Cerebellar cortex (tissue), 1 donor: ENCODE measurements at regions not wholly inside any gene's neighbourhood (a gene's known extent, or its start where the extent isn't known, plus 50 kb on each side); places are given as distances from the start of the nearest gene placed in this dataset.
"Not testable (repeated sequence)": the region's sequence is repeated elsewhere in the genome, so short reads cannot be mapped to it uniquely, and the experiment has no call there.

Source experiments
- DNase-seq: peaks from one replicate; pipeline ENCODE4 v3.0.0-alpha.2; 2015; ENCODE audit warnings: low spot score

DNA sequence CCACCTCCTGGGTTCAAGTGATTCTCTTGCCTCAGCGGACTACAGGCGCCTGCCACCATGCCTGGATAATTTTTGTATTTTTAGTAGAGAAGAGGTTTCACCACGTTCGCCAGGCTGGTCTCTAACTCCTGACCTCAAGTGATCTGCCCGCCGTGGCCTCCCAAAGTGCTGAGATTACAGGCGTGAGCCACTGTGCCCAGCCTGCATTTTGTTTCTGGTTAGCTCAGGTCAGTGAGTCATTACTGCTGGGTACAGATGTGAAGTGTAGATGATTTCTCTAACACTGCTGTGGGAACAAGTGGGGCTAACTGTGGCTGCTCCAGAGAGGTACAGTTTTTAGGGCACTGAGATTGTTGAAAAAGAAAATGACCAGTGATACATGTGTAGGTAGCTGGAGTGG, 188.6 kb downstream of the PRL start:
- no peak for DNase-seq

DNA sequence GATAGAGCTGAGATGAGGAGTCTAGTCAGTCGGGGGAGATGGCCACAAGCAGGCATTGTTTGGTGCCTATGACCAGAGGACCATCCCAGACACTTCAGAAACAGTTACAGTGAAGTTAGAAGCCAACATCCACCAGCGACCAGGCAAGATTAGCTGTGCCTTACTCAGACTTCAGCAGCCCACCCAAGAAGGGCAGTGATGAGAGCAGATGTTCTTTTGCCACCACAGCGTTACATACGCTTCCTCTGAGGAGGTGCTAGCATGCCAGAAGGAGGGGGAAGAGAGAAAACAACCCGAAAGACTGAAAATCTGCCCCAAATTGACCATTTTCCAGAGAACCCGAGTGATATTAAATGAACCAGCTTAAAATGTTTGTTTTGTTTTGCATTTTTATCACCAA, 186.8 kb downstream of the PRL start:
- no peak for DNase-seq

DNA sequence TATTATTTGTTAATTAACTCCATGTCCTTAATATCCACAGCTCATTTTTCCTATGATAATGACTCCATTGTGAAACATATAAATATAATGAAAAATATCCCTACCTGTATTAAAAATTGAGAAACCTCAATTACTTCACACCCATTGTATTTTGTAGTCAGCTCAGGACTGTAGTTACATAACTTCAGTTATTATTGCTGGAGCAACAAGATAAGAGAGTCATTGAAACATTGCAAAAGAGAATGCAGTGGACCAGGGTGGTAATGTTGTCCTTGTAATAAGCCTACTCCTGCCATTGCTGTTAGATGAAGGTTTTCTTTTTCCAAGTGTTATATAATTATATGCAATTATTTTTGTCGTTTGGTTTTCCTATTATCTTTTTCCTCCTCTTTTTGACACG, 184.4 kb downstream of the PRL start:
- DNase-seq = no peak

DNA sequence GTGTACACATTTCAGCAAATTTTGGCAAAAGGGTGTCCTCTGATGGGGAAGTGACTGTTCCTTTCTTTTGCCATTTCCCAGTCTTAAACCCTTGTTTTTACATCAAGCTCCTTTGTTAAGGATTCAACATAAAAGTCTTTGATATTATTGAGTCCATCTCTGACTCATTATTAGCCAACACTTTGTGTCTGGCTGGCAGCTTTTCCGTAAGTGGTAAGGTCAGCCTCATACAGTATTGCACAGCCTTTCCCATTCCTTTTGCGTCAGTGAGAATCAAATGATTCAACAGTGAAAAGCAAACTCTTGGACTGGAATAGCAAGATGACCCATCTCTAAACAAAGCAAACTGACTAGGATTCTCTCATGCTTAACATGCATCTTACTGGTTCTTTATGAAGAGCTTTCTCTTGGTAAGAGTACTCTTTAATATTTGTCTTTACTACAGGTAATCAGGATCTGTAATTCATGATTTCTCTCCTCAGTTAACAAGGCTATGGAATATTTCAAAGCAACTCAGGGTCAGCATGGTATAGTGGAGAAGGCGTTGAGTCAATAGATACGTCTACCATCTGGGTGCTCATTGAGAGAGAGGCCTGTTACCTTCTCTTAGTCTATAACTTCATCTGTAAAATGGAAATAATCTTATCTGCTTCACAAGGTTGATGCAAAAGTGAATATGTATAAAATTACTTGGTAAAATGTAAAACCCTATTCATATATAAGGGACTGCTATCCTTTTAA, 183.6 kb downstream of the PRL start:
- no peak for DNase-seq

DNA sequence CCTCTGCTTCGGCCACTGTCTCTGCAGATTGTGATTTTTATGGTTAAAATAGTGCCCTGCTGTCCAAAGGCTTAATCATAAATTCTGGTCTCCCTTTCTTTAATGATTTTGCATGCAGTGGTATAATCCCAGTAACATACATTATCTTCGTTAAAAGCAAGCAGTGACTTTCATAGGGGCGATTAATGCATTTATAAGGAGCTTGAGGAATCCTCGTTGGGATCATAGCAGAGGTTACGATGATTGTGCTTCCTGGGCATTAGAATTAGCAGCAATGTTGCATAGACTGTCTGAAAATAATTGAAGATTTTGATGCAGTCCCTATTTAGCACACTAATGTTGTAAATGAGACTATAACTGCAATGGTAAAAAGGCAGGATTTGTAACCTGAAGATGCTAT, 181.3 kb downstream of the PRL start:
- no peak for DNase-seq

DNA sequence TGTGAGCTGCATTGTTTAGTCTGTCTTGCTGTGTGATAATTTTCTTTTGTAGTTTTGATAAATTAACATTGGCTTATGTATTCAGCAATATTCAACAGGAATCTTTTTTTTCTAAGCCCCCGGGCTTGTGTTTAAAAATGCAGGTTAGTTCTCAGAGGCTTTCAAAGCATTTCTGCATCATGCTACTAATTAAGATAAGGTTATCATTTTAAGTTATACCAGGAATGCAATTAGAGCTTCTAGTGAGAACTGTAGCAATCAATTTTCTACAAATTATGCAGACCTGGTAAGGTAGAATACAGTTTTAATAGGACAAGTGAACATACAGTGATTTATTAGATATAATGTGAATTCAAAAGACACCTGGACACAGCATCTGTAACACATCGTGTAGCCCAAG, 179.2 kb downstream of the PRL start:
- DNase-seq = no peak

DNA sequence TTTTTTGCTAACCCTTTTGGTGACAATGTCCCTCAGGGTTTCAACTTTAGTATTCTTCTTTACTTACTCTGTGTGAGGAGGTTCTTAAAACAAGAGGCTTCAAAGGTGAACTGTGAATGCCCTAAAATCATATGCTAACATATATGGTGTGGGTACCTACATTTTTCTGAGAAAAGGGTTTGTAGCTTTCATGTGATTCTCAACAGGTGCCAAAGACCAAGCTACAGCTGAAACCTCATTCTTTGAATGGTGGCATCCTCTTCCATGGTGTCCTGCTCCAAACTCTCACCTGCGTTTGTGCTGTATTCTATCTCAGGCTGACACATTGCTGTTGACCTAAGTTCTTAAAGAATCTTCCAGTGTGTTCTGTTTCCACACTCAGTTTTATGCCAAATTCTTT, 177.3 kb downstream of the PRL start:
- DNase-seq = no peak

DNA sequence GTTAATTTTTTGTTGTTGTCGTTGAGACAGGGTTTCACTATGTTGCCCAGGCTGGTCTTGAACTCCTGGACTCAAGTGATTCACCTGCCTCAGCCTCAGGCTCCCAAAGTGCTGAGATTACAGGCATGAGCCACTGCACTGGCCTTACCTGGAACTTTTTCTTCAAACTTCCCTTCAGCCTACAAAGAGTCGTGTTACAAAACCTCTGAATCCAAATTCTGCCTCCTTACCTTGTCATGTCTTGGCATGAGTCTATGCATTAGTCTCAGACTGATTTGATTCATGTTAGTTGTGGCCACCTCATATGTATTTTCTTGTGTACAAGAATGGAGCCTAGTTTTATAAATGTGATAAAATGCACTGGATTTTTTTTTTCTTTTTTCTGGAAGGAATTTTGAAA, 172.1 kb downstream of the PRL start:
- DNase-seq = no peak

DNA sequence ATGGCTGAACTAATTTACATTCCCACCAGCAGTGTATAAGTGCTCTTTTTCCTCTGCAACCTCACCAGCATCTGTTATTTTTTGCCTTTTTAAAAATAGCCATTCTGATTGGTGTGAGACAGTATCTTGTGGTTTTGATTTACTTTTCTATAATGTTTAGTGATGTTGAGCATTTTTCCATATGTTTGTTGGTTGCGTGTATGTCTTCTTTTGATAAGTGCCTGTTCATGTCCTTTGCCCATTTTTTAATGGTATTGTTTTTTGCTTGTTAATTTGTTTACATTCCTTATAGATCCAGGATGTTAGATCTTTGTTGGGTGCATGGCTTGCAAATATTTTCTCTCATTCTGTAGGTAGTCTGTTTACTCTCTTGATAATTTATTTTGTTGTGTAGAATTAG, 169.9 kb downstream of the PRL start:
- no peak for DNase-seq

DNA sequence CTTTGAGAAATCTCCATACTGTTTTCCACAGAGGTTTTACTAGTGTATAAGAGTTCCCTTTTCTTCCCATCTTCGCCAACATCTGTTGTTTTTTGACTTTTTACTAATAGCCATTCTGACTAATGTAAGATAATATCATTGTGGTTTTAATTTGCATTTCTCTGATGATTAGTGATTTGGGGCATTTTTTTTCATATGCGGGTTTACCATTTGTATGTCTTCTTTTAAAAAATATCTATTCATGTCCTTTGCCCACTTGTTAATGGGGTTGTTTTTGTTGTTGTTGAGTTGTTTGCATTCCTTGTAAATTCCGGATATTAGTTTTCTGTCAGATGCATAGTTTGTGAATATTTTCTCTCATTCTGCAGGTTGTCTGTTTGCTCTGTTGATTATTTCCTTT, 167.1 kb downstream of the PRL start:
- no peak for DNase-seq

DNA sequence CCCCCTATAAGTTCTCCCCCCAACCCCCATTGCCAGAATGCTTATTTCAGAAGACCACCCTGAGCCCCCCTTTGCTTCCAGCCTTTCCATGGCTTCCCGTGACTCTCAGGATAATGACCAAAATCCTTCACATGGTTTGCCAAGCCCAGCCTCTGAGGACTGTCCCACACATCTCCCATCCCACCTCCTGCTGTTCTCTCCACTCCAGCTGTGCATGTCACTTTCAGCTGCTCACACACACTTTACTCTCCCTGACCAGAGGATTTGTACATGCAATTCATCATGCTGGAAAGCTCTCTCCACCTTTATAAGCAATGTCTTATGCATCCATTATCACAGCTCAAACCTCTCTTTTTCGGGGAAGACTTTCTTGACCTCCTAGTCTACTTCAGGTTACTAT, 164.2 kb downstream of the PRL start:
- no peak for DNase-seq

DNA sequence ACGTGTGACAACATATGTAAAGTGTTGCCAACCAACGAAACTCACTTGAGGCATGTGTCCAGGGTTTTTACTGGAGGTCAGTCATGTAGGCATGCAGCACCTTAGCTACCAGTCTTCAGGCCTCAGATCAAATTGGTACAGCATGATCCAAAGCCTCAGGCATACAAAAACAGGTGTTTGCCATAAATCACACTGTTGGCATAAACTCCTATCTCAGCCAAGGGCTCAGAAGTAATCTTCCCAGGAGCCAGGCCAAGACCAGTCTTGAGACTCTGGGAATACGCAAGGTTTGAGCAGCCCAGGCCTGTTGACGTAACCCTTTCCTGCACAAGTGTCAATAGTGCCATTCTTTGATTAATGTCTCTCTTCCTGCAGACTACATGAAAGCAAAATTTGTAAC, 163.5 kb downstream of the PRL start:
- DNase-seq = no peak

DNA sequence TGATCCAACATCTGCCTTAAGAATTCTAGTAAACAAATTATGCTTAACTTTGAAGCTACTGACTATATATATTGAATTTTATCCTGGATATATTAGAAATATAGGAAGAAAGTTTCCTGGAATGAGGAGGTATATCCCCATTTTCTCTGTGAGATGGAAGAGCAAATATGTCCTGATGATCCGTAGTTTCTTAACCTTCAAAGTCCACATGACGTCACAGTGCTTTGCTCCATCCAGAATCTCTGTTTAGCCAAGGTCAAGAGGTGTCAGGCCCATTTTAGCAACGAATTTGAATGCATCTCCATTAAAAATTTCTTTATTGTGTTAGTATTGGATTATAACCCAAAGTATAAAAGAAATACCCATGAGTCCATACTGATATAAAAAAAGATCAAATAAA, 162.5 kb downstream of the PRL start:
- DNase-seq = no peak

DNA sequence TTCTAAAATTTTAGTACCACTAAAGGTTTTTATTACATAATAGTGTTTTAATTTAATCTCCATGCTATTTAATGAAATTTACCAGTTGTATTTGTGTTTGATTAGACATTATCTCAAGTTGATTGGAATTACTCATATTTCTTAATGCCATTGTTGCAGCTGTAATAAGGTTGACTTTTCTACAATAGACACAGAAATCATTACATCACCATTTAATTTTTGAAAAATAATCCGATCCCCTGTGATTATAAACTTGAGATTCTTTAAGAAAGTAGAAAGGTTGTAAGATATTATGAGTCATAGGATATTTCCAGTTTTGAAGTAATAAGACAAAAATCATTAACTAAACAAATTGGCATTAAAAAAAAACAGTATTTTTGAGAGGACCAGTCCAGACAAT, 161.4 kb downstream of the PRL start:
- no peak for DNase-seq

DNA sequence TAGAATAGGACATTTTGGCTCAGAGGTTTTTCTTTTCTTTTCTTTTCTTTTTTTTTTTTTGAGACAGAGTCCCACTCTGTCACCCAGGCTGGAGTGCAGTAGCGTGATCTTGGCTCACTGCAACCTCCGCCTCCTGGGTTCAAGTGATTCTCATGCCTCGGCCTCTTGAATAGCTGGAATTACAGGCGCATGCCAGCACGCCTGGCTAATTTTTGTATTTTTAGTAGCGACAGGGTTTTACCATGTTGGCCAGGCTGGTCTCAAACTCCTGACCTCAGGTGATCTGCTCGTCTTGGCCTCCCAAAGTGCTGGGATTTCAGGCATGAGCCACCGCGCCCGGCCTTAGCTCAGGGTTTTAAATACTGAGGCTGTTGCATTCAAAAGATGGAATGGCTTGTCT, 156.1 kb downstream of the PRL start:
- not testable (repeated sequence) for DNase-seq

DNA sequence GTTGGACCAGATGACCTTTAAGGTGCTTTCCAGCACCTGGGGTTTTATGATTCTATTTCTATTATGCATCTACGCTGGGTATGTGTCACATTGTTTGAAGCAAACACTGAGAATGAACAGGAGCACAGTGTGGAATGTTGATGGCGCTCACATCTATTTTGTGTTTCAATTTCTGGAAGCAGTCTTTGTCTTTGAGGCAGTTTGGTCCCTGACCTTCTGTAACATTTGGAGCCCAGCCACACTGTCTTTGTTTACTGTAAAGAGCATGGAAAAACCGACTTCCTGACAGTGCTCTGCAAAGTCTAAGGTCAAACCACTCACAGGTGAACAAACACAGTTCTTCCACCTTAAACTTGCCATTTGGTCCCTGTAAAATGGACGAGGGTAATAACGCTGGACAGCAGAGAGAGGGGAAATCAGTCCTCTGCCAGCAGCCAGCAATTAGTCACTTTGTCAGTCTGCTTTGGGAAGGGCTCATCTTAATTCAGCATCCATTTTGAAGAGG, 155.5 kb downstream of the PRL start:
- DNase-seq = no peak

DNA sequence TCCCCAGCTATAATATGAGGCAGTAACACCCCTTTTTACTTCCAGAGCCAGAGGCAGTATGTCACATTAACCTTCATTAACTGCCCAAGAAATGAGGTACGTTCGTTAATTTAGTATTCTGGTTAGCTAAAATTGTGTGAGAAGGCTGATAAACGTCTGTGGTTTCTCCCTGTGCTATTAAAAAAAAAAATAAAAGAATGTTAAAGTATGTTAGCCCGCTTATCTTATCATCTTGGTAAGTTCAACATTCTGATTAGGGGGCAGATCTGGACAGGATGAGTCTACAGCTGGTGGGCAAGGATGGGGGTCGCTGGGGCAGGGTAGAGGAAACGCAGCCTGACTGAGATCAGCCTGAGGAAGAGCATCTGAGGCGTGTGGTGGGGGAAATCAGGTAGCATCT, 154.0 kb downstream of the PRL start:
- DNase-seq = no peak

DNA sequence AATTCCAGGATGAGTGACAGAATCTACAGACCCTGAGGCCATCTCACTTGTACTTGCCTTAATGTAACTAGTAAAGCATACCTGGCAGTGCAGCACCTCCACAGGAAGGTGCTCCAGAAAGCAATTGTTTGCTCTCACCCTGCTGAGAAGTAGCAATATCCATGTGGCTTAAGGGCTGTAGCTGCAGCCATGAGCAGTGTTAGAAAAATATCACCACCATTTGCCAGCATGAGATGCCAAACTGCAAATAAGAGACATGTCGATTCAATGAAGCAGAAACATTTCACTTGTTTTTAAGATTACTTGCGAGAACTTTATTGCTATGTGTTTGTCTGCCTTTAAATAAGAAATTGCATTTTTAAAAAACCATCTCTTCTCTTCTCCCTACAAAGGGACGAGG, 151.5 kb downstream of the PRL start:
- no peak for DNase-seq

DNA sequence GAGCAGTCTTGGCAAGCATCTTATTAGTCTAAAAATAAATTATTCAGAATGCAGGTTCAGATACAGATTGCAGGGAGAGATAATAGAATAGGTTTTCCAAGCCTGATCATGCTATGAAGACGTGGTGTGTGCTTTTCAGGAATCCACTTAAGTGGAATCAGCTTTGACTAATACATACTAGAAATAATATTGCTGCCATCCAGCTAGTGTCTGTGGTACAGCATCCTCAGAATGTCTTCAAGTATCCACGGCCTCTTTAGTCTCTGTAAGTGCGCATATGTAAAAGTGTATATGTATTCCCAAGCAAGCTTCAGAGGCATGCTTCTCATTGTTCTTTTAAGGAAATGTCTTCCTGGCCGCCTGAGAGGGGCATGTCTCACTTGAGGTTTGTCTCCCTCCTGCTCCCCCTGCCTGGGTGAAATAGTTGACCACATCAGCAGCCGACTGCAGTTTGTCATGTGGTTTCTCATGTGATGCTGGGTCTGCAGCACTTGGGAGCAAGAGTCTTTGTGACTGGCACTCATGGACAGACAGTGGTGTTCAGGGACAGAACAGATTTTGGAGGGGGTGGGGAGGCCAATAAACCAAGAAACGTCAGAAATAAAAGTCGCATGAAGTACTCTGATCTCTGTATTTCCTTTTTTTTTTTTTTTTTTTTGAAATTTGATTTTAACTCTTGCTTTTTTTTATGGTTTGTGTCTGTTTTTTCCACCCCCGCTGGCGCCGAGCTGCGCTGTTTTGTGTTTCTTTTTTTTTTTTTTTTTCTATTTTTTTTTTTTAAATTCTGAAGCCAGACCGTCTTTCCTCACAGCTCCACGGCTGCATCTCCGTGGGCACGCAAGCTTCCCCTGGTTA, 150.8 kb downstream of the PRL start:
- peak; percentile 37 for DNase-seq

DNA sequence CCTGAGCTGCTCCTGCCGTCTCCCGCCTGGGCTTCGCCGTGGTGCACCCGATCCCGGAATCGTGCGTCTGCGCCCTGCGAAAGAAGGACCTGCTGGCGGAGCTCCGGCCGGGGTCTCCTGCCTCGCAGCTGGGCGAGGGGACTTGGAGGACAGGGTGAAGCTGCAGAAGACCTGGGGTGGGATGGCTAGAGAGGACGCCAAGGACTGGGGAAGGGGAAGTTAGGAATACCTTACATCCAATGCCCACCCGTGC, 150.2 kb downstream of the PRL start:
- no peak for DNase-seq

DNA sequence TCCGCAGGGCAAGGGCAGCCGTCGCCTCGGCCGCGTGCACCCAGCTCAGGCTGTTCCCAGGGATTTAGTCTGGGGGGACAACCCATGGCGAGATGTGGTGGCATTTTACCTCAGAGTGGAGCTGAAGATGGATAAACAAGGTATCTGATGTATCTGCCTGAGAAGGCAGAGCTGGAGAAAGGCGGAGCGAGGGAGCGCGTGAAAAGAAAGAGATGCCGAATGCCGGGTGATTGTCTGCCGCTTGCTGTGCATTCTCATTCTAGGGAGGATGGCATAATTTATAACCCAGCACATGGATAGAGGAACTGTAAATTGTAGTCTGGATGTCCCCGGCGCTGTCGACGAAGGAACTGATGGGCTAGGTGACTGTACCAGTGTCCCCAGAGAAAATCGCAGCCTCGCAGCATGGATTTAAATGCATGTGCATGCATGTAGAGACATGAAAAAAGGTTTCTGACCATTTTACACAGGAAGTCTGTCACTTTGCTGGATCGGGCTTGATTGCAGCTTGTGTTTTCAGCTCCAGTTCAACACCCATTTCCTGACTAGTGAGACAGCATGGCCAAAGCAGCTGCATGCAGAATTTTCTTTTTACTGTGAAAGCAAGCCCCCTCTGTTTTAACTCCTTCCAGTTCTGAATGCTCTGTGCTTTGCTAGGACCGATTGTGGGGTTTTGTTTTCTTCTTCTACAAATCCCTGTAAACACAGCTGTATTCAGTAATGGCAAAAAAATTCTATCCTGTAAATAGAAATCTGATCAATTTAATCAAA, 149.7 kb downstream of the PRL start:
- peak; percentile 17 for DNase-seq

DNA sequence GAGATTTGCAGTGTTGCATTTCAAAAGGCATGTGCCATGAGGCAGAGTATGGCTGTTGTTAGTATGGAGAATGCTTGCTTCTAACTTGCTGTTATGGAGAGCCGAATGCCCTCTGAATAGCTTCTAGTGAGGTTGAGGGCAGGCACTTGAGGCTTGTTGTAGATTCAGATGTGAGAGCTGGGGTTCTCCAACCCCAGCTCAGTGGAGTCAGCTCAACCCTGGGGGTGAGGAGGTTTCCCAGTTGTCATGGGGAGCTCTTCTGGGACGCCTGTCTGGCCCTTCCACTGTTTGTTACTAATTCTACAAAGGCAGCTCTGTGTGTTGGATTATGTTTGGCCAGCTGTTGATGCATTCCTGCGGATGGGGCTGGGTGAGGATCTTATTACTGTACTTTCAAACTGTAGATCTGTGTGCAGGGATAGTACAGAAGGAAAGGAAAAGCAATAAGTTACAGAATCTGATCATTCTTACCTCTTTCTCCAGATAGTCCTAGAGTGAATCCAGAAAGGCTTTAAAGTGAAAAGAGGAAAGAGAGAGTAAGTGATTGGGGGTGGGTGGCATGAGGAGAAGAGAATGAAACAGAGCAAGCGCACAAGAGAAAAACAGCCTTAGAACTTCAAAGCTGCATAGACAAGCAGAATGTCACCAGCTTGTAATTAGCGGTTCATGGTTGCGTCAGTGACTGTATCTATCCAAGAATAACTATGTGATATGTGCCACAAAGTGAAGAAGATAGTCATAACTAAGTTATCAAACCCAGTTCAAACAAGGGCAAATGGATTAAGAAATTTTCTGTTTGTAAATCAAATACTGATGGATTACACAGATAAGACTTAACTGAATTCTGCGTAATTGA, 148.7 kb downstream of the PRL start:
- DNase-seq = no peak
